Prostate gland (tissue), 2 donors: ENCODE measurements at regions not wholly inside any gene's neighbourhood (a gene's known extent, or its start where the extent isn't known, plus 50 kb on each side); places are given as distances from the start of the nearest gene placed in this dataset.

Source experiments
- POLR2A ChIP-seq: fragments of 450-650 bp; IDR thresholded peaks from one replicate; pipeline ENCODE4 v1.6.1; 2016; ENCODE audit warnings: antibody characterized with exemption, mild to moderate bottlenecking
- TF ChIP-seq, protein P1 (sequence below), 4 experiments: fragments of 200-600 bp in 2 of 4; fragments of 450-650 bp in 2 of 4; sonication (generic) in 2 of 4; IDR thresholded peaks; 1 replicate in 3 of 4; 2 replicates in 1 of 4; pipeline ENCODE4 v1.5.1; 2016 to 2019; ENCODE audit warnings: antibody characterized with exemption in 4 of 4, mild to moderate bottlenecking in 2 of 4, moderate library complexity in 2 of 4

DNA sequence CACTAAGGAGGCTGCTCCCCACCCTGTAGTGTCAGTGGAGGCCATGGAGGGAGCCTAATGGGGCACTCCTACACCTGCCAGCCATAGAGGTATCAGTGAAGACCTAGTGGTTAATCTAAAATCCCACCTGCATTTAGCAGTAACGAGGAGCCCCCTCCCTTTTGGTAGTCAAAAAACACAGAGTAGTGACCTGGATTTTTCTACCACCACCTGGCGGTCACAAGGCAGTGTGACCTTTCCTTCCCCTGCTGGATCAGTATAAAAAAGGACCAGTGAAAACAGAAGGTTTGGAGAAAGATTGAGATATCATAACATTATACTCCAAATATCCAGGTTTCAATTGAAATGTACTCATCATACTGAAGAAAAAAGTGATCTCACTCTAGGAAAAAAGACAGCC is 241.2 kb downstream of the PYDC2 start:
- TF ChIP-seq POLR2A, result no peak
- TF ChIP-seq, protein P1, sequence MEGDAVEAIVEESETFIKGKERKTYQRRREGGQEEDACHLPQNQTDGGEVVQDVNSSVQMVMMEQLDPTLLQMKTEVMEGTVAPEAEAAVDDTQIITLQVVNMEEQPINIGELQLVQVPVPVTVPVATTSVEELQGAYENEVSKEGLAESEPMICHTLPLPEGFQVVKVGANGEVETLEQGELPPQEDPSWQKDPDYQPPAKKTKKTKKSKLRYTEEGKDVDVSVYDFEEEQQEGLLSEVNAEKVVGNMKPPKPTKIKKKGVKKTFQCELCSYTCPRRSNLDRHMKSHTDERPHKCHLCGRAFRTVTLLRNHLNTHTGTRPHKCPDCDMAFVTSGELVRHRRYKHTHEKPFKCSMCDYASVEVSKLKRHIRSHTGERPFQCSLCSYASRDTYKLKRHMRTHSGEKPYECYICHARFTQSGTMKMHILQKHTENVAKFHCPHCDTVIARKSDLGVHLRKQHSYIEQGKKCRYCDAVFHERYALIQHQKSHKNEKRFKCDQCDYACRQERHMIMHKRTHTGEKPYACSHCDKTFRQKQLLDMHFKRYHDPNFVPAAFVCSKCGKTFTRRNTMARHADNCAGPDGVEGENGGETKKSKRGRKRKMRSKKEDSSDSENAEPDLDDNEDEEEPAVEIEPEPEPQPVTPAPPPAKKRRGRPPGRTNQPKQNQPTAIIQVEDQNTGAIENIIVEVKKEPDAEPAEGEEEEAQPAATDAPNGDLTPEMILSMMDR (IDR thresholded peaks at IDR 0.05), result no peak
